PC-9 (cell line): ENCODE measurements at regions not wholly inside any gene's neighbourhood (a gene's known extent, or its start where the extent isn't known, plus 50 kb on each side); places are given as distances from the start of the nearest gene placed in this dataset.

Experiments
- BruUV-seq: library from RNA; stranded (reverse); fragments of 400-500 nt; replicated peaks from 2 replicates; lab custom pipeline; 2021; lab: Mats Ljungman, UMichigan
- CTCF ChIA-PET: fragments of 300-600 bp; sonication (Branson Sonifier 250); formaldehyde crosslinking; loops from one replicate; lab custom pipeline; 2022; ENCODE audit warnings: antibody characterized with exemption; lab: Charles Lee
- POLR2A ChIA-PET: fragments of 300-600 bp; sonication (Branson Sonifier 250); formaldehyde crosslinking; loops from one replicate; lab custom pipeline; 2022; ENCODE audit warnings: antibody characterized with exemption; ENCODE audit not compliant: unreplicated experiment; lab: Charles Lee
- DNase-seq, 2 experiments: peaks; one replicate each; pipeline versions ENCODE4 v3.0.0 to v3.0.0-alpha.2; 2015 to 2022; ENCODE audit warnings: mixed read lengths in 1 of 2
- H2AFZ ChIP-seq: fragments of 200-600 bp; sonication (generic); 2 replicates; pipeline ENCODE4 v1.8.1; 2017; ENCODE audit warnings: antibody characterized with exemption
- H3F3A ChIP-seq: fragments of 200-600 bp; sonication (generic); 2 replicates; pipeline ENCODE4 v1.8.1; 2017; ENCODE audit warnings: antibody characterized with exemption, mild to moderate bottlenecking, low read depth; ENCODE audit not compliant: insufficient read depth
- H3K27ac ChIP-seq: fragments of 200-600 bp; sonication (generic); 2 replicates; pipeline ENCODE4 v1.6.1; 2016; ENCODE audit warnings: mixed run types
- H3K27me3 ChIP-seq: fragments of 200-600 bp; sonication (generic); 2 replicates; pipeline ENCODE4 v1.6.1; 2016; ENCODE audit warnings: low read depth, mixed run types; ENCODE audit not compliant: insufficient read depth
- H3K36me3 ChIP-seq: fragments of 200-600 bp; sonication (generic); 2 replicates; pipeline ENCODE4 v1.6.1; 2016; ENCODE audit warnings: low read depth, mixed run types
- H3K4me1 ChIP-seq: fragments of 200-600 bp; sonication (generic); replicated peaks from 2 replicates; pipeline ENCODE4 v1.6.1; 2016; ENCODE audit warnings: mixed run types; ENCODE audit not compliant: insufficient read depth
- H3K4me2 ChIP-seq: fragments of 200-600 bp; sonication (generic); 2 replicates; pipeline ENCODE4 v1.6.1; 2017; ENCODE audit warnings: mixed run types
- H3K4me3 ChIP-seq: fragments of 200-600 bp; sonication (generic); 2 replicates; pipeline ENCODE4 v1.6.1; 2016; ENCODE audit warnings: mixed run types
- H3K79me2 ChIP-seq: fragments of 200-600 bp; sonication (generic); 2 replicates; pipeline ENCODE4 v1.6.1; 2017; ENCODE audit warnings: low read depth, mixed run types
- H3K9me2 ChIP-seq: fragments of 200-600 bp; sonication (generic); 2 replicates; pipeline ENCODE4 v1.8.1; 2017; ENCODE audit warnings: mild to moderate bottlenecking; ENCODE audit not compliant: insufficient read depth
- H3K9me3 ChIP-seq: fragments of 200-600 bp; sonication (generic); 2 replicates; pipeline ENCODE4 v1.8.1; 2016; ENCODE audit warnings: low read depth; ENCODE audit not compliant: insufficient read depth
- H4K20me1 ChIP-seq: fragments of 200-600 bp; sonication (generic); 2 replicates; pipeline ENCODE4 v1.8.1; 2017; ENCODE audit not compliant: insufficient read depth
- EZH2 ChIP-seq: fragments of 200-600 bp; sonication (generic); IDR thresholded peaks from 2 replicates; pipeline ENCODE4 v1.8.0; 2017; ENCODE audit warnings: antibody characterized with exemption, low read depth
- intact Hi-C: fragments of 100-400 bp; cut with micrococcal nuclease; formaldehyde crosslinking; loops from one replicate; pipeline ENCODE4 v1.10.0; 2022; ENCODE audit not compliant: unreplicated experiment
- TF ChIP-seq, protein P1 (sequence below): fragments of 200-600 bp; sonication (generic); conservative IDR thresholded peaks from 2 replicates; pipeline ENCODE4 v1.6.1; 2017; ENCODE audit warnings: mixed run types, antibody characterized with exemption, mild to moderate bottlenecking, moderate library complexity

DNA sequence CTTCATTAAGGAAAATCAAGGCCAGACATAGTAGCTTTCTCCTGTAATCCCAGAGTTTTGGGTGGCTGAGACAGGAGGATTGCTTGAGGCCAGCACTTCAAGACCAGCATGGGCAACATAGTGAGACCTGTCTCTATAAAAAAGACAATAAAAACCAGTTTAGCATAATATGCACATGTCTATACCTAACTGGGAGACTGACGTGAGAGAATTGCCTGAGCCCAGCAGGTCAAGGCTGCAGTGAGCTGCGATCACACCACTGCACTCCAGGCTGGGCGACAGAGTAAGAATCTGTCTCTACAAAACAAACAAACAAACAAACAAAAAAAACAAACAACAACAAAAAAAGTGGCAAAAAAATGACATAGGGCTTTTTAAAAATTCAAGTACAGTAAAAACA lies 820.8 kb downstream of the MTRR start:
- H3K27me3 ChIP-seq, result peaks cover 25% of the 10 kb centered on the region; the same call in 1 of the 2 replicates
- H3K9me3 ChIP-seq, result no peaks in the 10 kb centered on the region
- no peaks in the 10 kb centered on the region for H3K4me1 ChIP-seq
- BruUV-seq, result no TSS peak
- no peaks in the 10 kb centered on the region for H4K20me1 ChIP-seq
- no peak for DNase-seq
- H2AFZ ChIP-seq, result no peak overlapping the region
- no peak overlapping the region for H3K4me3 ChIP-seq
- TF ChIP-seq, protein P1, sequence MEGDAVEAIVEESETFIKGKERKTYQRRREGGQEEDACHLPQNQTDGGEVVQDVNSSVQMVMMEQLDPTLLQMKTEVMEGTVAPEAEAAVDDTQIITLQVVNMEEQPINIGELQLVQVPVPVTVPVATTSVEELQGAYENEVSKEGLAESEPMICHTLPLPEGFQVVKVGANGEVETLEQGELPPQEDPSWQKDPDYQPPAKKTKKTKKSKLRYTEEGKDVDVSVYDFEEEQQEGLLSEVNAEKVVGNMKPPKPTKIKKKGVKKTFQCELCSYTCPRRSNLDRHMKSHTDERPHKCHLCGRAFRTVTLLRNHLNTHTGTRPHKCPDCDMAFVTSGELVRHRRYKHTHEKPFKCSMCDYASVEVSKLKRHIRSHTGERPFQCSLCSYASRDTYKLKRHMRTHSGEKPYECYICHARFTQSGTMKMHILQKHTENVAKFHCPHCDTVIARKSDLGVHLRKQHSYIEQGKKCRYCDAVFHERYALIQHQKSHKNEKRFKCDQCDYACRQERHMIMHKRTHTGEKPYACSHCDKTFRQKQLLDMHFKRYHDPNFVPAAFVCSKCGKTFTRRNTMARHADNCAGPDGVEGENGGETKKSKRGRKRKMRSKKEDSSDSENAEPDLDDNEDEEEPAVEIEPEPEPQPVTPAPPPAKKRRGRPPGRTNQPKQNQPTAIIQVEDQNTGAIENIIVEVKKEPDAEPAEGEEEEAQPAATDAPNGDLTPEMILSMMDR, result no peak
- no peak for TF ChIP-seq EZH2
- ChIA-PET CTCF (no interaction called here), POLR2A (no interaction called here)
- no peak overlapping the region for H3K4me2 ChIP-seq
- H3K9me2 ChIP-seq, result no peaks in the 10 kb centered on the region
- no peak overlapping the region for H3K27ac ChIP-seq
- H3F3A ChIP-seq, result no peaks in the 10 kb centered on the region
- intact Hi-C loops, result no loop called here
- H3K36me3 ChIP-seq, result no peaks in the 10 kb centered on the region
- no peaks in the 10 kb centered on the region for H3K79me2 ChIP-seq

DNA sequence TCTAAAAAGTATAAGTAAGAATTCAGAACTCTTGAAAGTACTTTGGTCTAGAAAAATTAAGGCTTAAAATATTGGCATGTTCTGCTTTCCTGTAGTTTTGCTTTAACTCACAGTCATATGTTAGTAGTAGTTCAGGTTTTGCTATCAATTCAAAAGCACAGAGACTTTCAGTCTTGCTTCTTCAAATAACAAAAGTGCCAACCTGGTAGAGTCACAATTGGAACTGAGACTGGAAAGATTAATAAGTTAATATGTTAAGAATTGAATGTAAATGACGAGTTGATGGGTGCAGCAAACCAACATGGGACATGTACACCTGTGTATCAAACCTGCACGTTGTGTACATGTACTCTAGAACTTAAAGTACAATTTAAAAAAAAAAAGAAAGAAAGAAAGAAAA lies 822.3 kb downstream of the MTRR start:
- Histone ChIP-seq H3K9me3 (no peaks in the 10 kb centered on the region), H3K27me3 (peaks cover 38% of the 10 kb centered on the region; the same call in 1 of the 2 replicates), H3K4me1 (no peaks in the 10 kb centered on the region), H3K4me2 (no peak overlapping the region), H2AFZ (no peak overlapping the region), H3K9me2 (0 out of 2 replicates have a peak, but pooled peaks cover 2% of the 10 kb centered on the region), H3K79me2 (no peaks in the 10 kb centered on the region), H3K27ac (no peak overlapping the region), H3K36me3 (no peaks in the 10 kb centered on the region), H3K4me3 (no peak overlapping the region), H4K20me1 (no peaks in the 10 kb centered on the region), H3F3A (no peaks in the 10 kb centered on the region)
- CTCF ChIA-PET, result no interaction called here
- POLR2A ChIA-PET, result no interaction called here
- intact Hi-C loops, result no loop called here
- TF ChIP-seq EZH2, result no peak
- TF ChIP-seq, protein P1, result no peak
- no peak for DNase-seq
- no TSS peak for BruUV-seq

DNA sequence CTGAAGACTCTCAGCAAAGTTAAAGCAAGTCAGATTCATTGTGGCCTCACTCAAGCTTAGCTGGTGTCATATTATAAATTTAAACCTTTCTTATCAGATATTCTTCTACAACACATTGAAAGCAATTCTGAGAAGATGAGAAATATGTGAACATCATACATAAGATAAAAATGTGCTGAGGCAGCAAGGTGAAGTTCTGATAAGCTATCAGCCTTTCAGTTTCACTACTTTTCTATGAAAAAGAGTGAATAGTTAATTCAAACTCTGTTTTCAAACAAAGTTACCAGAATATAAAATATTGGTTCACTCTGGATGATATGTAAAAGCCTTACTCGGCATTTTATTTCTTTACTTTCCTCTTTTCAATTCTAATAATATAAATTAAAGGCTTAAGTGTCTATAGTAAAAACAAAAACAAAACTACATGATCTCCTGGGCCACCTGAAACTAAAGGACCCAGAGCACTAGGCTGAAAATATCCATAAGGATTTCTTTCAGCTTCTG lies 824.4 kb downstream of the MTRR start:
- H3K4me1 ChIP-seq, result no peaks in the 10 kb centered on the region
- POLR2A ChIA-PET, result interaction anchor here (0.5 kb wide), 1 partner anchor 236 kb away, joined by 3 read pairs; no protein-coding TSS in a partner anchor
- no peak overlapping the region for H3K27ac ChIP-seq
- no peak for DNase-seq
- TF ChIP-seq, protein P1, result no peak
- no peak for TF ChIP-seq EZH2
- CTCF ChIA-PET, result no interaction called here
- no peaks in the 10 kb centered on the region for H4K20me1 ChIP-seq
- BruUV-seq, result no TSS peak
- H3K4me2 ChIP-seq, result no peak overlapping the region
- no peaks in the 10 kb centered on the region for H3K79me2 ChIP-seq
- H3K9me3 ChIP-seq, result no peaks in the 10 kb centered on the region
- peaks cover 38% of the 10 kb centered on the region; the same call in 1 of the 2 replicates for H3K27me3 ChIP-seq
- H2AFZ ChIP-seq, result no peak overlapping the region
- H3K9me2 ChIP-seq, result 0 out of 2 replicates have a peak, but pooled peaks cover 4% of the 10 kb centered on the region
- intact Hi-C loops, result no loop called here
- H3K36me3 ChIP-seq, result no peaks in the 10 kb centered on the region
- no peaks in the 10 kb centered on the region for H3F3A ChIP-seq
- no peak overlapping the region for H3K4me3 ChIP-seq
